ENCODE measurements at regions not wholly inside any gene's neighbourhood (a gene's known extent, or its start where the extent isn't known, plus 50 kb on each side); places are given as distances from the start of the nearest gene placed in this dataset.
"Not testable (repeated sequence)": the region's sequence is repeated elsewhere in the genome, so short reads cannot be mapped to it uniquely, and the experiment has no call there.

GRCh38 chr4:146053891-146054290 is 115.3 kb upstream of the ZNF827 start:
- TF ChIP-seq POLR2A (IDR thresholded peaks at IDR 0.05), result no peak
- no peak for TF ChIP-seq CTCF (IDR thresholded peaks at IDR 0.05)
- WGBS, 4 donors, result 90 to 95% (median 92%) methylated on average over 1 of the region's 1 CpG
- no peaks in the 10 kb centered on the region for H3K36me3 ChIP-seq
- ATAC-seq (no peak), DNase-seq (no peak)
- no peak overlapping the region for H3K27ac ChIP-seq
- no peak overlapping the region for H3K4me3 ChIP-seq
- peaks cover 0 to 3% (median 0%) of the 10 kb centered on the region in 9 donors for H3K27me3 ChIP-seq
- H3K4me1 ChIP-seq, result peaks cover 0 to under 1% (median 0%) of the 10 kb centered on the region in 12 donors
- intact Hi-C loops (cut with DNase I), result no loop called here
- no peaks in the 10 kb centered on the region for H3K9me3 ChIP-seq

GRCh38 chr4:146051728-146052391 is 113.2 kb upstream of the ZNF827 start:
- H3K9me3 ChIP-seq, result peaks cover 0 to 9% (median 0%) of the 10 kb centered on the region in 12 donors
- no peak for ATAC-seq
- no peak for DNase-seq
- no peak overlapping the region for H3K4me3 ChIP-seq
- no peaks in the 10 kb centered on the region for H3K36me3 ChIP-seq
- H3K27ac ChIP-seq, result no peak overlapping the region
- no peaks in the 10 kb centered on the region for H3K4me1 ChIP-seq
- TF ChIP-seq CTCF (IDR thresholded peaks at IDR 0.05) (no peak), POLR2A (IDR thresholded peaks at IDR 0.05) (no peak)
- no peaks in the 10 kb centered on the region for H3K27me3 ChIP-seq
- WGBS, 4 donors, result 53 to 61% (median 57%) methylated on average over 3 of the region's 3 CpGs
- intact Hi-C loops (cut with DNase I), result no loop called here

- Histone ChIP-seq H3K9me3 (peaks cover 0 to 9% (median 0%) of the 10 kb centered on the region in 12 donors), H3K4me3 (no peak overlapping the region), H3K27me3 (no peaks in the 10 kb centered on the region), H3K27ac (no peak overlapping the region), H3K4me1 (no peaks in the 10 kb centered on the region), H3K36me3 (no peaks in the 10 kb centered on the region)
- no peak for DNase-seq
- TF ChIP-seq CTCF (IDR thresholded peaks at IDR 0.05), result no peak
- no peak for TF ChIP-seq POLR2A (IDR thresholded peaks at IDR 0.05)
- intact Hi-C loops (cut with DNase I), result no loop called here
- no peak for ATAC-seq
Measured at GRCh38 chr4:146051223-146051622, 112.6 kb upstream of the ZNF827 start.

GRCh38 chr4:146049802-146050201 is 111.2 kb upstream of the ZNF827 start:
- WGBS, 4 donors, result 82 to 92% (median 88%) methylated on average over 4 of the region's 4 CpGs
- DNase-seq (no peak), ATAC-seq (no peak)
- Histone ChIP-seq H3K4me3 (no peak overlapping the region), H3K9me3 (peaks cover 0 to 9% (median 0%) of the 10 kb centered on the region in 12 donors), H3K4me1 (no peaks in the 10 kb centered on the region), H3K36me3 (no peaks in the 10 kb centered on the region), H3K27ac (no peak overlapping the region), H3K27me3 (no peaks in the 10 kb centered on the region)
- TF ChIP-seq CTCF (IDR thresholded peaks at IDR 0.05) (no peak), POLR2A (IDR thresholded peaks at IDR 0.05) (no peak)
- intact Hi-C loops (cut with DNase I), result no loop called here

GRCh38 chr4:146047768-146048167 is 109.1 kb upstream of the ZNF827 start:
- intact Hi-C loops (cut with DNase I); H3K36me3 ChIP-seq; DNase-seq; H3K27me3 ChIP-seq; H3K4me3 ChIP-seq; H3K27ac ChIP-seq; ATAC-seq; H3K4me1 ChIP-seq: not testable (repeated sequence)
- WGBS, 4 donors, result 75 to 79% (median 76%) methylated on average over 8 of the region's 8 CpGs
- peaks cover 0 to 14% (median 0%) of the 10 kb centered on the region in 12 donors for H3K9me3 ChIP-seq
